CD4-positive, alpha-beta T cell treated with Interferon alpha-2 for 1 hour (primary cell): ENCODE measurements at regions not wholly inside any gene's neighbourhood (a gene's known extent, or its start where the extent isn't known, plus 50 kb on each side); places are given as distances from the start of the nearest gene placed in this dataset.
"Not testable (repeated sequence)": the region's sequence is repeated elsewhere in the genome, so short reads cannot be mapped to it uniquely, and the experiment has no call there.

Source experiments
- DNase-seq, 2 donors: peaks; one replicate each; pipeline ENCODE4 v3.0.0-alpha.2; 2020 to 2022

GRCh38 chr9:2279138-2279537, 264.0 kb downstream of the SMARCA2 start:
- not testable (repeated sequence) for DNase-seq

- no peak for DNase-seq
Measured at GRCh38 chr9:2281031-2281802, 266.1 kb downstream of the SMARCA2 start.

GRCh38 chr9:2281803-2282185, 266.6 kb downstream of the SMARCA2 start:
- DNase-seq, result no peak

- no peak for DNase-seq
Measured at GRCh38 chr9:2284770-2285169, 269.6 kb downstream of the SMARCA2 start.

GRCh38 chr9:2285416-2286332, 270.5 kb downstream of the SMARCA2 start:
- no peak for DNase-seq

- DNase-seq, result no peak
Measured at GRCh38 chr9:2286333-2286705, 271.2 kb downstream of the SMARCA2 start.

- no peak for DNase-seq
Measured at GRCh38 chr9:2286825-2287455, 271.8 kb downstream of the SMARCA2 start.

GRCh38 chr9:2288309-2288708, 273.2 kb downstream of the SMARCA2 start:
- DNase-seq, result no peak

- no peak for DNase-seq
Measured at GRCh38 chr9:2289263-2289662, 274.1 kb downstream of the SMARCA2 start.

GRCh38 chr9:2290382-2290781, 275.2 kb downstream of the SMARCA2 start:
- DNase-seq, result no peak

GRCh38 chr9:2291980-2292704, 277.0 kb downstream of the SMARCA2 start:
- no peak for DNase-seq

- no peak for DNase-seq
Measured at GRCh38 chr9:2292733-2293132, 277.6 kb downstream of the SMARCA2 start.

- no peak for DNase-seq
Measured at GRCh38 chr9:2297771-2298170, 282.6 kb downstream of the SMARCA2 start.

- DNase-seq, result no peak
Measured at GRCh38 chr9:2298217-2298616, 283.1 kb downstream of the SMARCA2 start.

- no peak for DNase-seq
Measured at GRCh38 chr9:2299156-2299842, 284.2 kb downstream of the SMARCA2 start.

- DNase-seq, result no peak
Measured at GRCh38 chr9:2299843-2300205, 284.7 kb downstream of the SMARCA2 start.

GRCh38 chr9:2300325-2300724, 285.2 kb downstream of the SMARCA2 start:
- DNase-seq, result no peak

- no peak for DNase-seq
Measured at GRCh38 chr9:2302606-2303005, 287.5 kb downstream of the SMARCA2 start.

GRCh38 chr9:2303056-2303455, 287.9 kb downstream of the SMARCA2 start:
- no peak for DNase-seq

GRCh38 chr9:2307480-2307879, 292.3 kb downstream of the SMARCA2 start:
- DNase-seq, result no peak

GRCh38 chr9:2311920-2312319, 296.8 kb downstream of the SMARCA2 start:
- DNase-seq, result no peak

- DNase-seq, result no peak
Measured at GRCh38 chr9:2313512-2313911, 298.4 kb downstream of the SMARCA2 start.
